ENCODE measurements at regions not wholly inside any gene's neighbourhood (a gene's known extent, or its start where the extent isn't known, plus 50 kb on each side); places are given as distances from the start of the nearest gene placed in this dataset.
A peak's percentile ranks its signal among the peaks of the same experiment; 100 is the strongest.

- in situ Hi-C loops (cut with MboI) (no loop called here), intact Hi-C loops (cut with micrococcal nuclease) (no loop called here)
- 28% methylated on average over 6 of the region's 7 CpGs for WGBS (ENCODE audit: insufficient coverage, low coverage, missing lambda C conversion rate)
- Histone ChIP-seq H3K36me3 (ENCODE audit: control insufficient read depth, insufficient read depth, low read length) (no peaks in the 10 kb centered on the region), H4K20me1 (replicated peaks; ENCODE audit: control insufficient read depth, insufficient read depth, low read length) (no peaks in the 10 kb centered on the region), H3K9me3 (replicated peaks; ENCODE audit: control insufficient read depth, insufficient read depth, low read depth, low read length) (no peaks in the 10 kb centered on the region), H3K27me3 (ENCODE audit: control insufficient read depth in 2 of 2, insufficient read depth in 2 of 2, low read length in 2 of 2) (no peaks in the 10 kb centered on the region), H3K27ac (ENCODE audit: extremely low read depth, low read depth, low read length) (no peak overlapping the region), H3K4me2 (ENCODE audit: insufficient read depth, low read length) (no peak overlapping the region), H3K9ac (ENCODE audit: insufficient read depth in 1 of 2, low read depth in 2 of 2, low read length in 2 of 2) (no peak overlapping the region), H3K79me2 (ENCODE audit: control insufficient read depth, insufficient read depth, low read length) (no peaks in the 10 kb centered on the region), H3K4me3 (no peak overlapping the region), H3K9me1 (ENCODE audit: control insufficient read depth, insufficient read depth, low read length) (no peaks in the 10 kb centered on the region), H3K4me1 (replicated peaks in 1 of 2; ENCODE audit: control insufficient read depth in 2 of 2, insufficient read depth in 2 of 2, low read length in 2 of 2) (peaks cover 0 to 4% of the 10 kb centered on the region in 2 experiments; a peak in 1 of 5 replicates), H2AFZ (ENCODE audit: low read depth, low read length) (no peak overlapping the region)
- POLR2A ChIA-PET = interaction anchor here (0.7 to 1.2 kb wide), 2 partner anchors 9 to 21 kb away, joined by 3 read pairs; no protein-coding TSS in a partner anchor
- DNase-seq (ENCODE audit: extremely low read depth in 1 of 4, low spot score in 3 of 4) (no peak), FAIRE-seq (peak; percentile 37), ATAC-seq (no peak)
- no TSS peak for BruUV-seq (replicated peaks)
- CTCF ChIA-PET (ENCODE audit: low intra/inter-chr PET ratio) = no interaction called here
- TF ChIP-seq ZBTB8A (IDR thresholded peaks at IDR 0.05; ENCODE audit: partially characterized antibody) = no peak
- no peak for TF ChIP-seq MAFG (tag; conservative IDR thresholded peaks at IDR 0.05)
- no peak for TF ChIP-seq EP400 (IDR thresholded peaks at IDR 0.05)
- no peak for TF ChIP-seq ZBTB7A (IDR thresholded peaks at IDR 0.05; ENCODE audit: borderline replicate concordance, control insufficient read depth, low read depth, low read length)
- TF ChIP-seq CHD7 (IDR thresholded peaks at IDR 0.05; ENCODE audit: low read depth, low read length) = no peak
- TF ChIP-seq CCNT2 (IDR thresholded peaks at IDR 0.05; ENCODE audit: borderline replicate concordance, extremely low read depth, insufficient read length, low read depth, low read length) = no peak
Observed at GRCh38 chr4:184328022-184328736, 110.5 kb upstream of the ENPP6 start.

All from K562 (cell line).